NCI-H2171 (cell line): ENCODE measurements at regions not wholly inside any gene's neighbourhood (a gene's known extent, or its start where the extent isn't known, plus 50 kb on each side); places are given as distances from the start of the nearest gene placed in this dataset.

Experiments used
- DNase-seq: peaks from one replicate; lab custom pipeline; 2025; lab: John Stamatoyannopoulos, UW

DNA sequence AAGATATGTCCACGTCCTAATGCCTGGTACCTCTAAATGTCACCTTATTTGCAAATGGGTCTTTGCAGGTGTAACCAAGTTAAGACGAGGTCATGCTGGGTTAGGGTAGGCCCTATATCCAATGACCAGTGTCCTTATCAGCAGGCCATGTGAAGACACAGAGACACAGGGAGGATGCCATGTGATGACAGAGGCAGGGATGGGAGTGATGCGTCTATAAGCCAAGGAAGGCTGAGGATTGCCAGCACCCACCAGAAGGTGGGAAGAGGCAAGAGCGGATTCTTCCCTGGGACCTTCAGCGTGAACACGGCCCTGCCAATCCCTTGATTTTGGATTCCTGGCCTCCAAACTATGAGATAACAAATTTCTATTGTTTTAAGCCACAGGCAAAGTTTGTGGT lies 123.4 kb upstream of the CXCL14 start:
- no peak for DNase-seq

DNA sequence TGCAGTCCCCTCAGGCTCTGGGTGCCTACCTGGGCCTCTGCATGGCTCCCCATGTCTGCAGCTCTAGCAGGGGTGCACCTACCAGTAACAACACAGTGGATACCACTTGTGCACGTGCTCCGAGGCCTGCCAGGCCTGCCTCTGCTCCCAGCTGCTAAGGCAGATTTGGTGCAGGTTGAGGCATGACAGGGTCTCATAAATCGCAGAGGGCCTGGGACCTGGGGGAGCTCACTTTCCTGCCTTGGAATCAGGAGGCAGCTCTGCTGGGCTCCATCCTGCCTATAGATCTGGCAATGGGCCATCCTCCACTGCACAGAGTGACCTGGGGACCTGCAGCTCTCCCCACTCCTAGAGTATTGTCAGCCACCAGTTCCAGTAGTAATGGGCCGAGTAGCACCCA lies 121.9 kb upstream of the CXCL14 start:
- no peak for DNase-seq

DNA sequence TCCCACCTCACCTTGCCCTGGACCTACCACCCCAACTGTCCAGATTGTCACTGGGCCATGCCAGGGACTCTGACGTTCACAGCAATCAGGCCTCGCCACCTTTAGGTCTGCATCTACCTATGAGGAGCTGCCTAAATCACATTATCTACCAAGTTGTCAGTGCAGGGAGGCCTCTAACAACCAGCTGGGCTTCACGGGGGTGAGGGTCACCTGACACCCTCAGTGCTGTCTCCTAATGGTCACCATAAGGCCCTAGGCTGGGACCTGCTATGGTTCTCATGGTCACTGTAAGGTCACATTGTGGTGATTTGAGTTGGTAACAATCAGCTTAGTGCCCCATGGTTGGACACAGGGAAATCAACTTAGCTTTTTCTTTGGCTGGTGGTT lies 119.2 kb upstream of the CXCL14 start:
- no peak for DNase-seq

- DNase-seq = no peak
Measured at GRCh38 chr5:135697251-135697958, 118.6 kb upstream of the CXCL14 start.

DNA sequence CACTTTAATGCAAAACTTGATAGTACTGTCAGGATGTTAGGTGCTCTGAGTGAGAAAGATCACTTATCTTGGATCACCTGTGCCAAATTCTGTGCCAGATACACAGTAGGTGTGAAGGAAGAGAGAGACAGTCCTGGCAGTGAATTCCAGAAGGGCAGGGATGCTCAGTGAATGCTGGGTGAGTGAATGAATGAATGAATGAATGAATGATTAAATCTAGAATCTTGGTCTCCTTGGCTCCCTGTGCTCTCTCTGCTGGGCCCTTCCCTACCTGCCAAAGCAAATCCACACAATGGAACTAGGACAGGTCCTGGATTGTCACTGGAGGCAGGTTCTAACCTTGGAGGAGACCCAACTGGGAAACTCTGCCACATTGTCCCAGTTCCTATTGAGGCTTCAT lies 117.5 kb upstream of the CXCL14 start:
- DNase-seq = no peak

DNA sequence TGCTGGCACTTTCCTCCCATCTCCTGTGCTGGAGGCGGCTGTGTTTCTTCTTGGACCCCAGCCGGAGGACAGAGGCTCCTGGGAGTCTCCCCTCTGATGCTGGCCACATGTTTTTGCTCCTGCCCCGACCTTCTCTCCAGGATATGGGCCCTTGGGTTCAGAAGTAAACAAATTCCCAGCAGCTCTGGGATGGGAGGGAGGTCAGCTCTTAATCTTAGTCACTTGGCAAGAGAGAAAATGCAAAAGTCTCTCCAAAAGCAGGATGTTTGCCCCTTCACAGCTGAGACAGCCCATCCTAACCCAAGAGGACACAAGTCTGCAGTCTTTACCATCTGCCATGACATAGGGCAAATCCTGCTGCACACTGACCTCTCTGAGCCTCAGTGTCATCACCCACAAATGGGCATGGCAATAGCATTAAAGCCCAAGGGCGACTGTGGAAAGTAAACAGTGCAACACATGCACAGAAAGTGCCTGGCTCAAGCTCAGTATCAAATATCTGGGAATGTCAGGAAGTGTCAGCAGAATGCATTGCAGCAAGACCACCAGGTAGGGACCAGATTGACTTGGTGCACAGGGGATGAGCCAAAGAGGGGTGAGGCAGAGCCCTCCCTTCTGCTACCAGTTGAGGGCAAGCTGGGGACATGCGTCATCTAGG lies 117.0 kb upstream of the CXCL14 start:
- no peak for DNase-seq

- DNase-seq = no peak
Measured at GRCh38 chr5:135694906-135695305, 116.1 kb upstream of the CXCL14 start.

- no peak for DNase-seq
Measured at GRCh38 chr5:135694012-135694411, 115.2 kb upstream of the CXCL14 start.

DNA sequence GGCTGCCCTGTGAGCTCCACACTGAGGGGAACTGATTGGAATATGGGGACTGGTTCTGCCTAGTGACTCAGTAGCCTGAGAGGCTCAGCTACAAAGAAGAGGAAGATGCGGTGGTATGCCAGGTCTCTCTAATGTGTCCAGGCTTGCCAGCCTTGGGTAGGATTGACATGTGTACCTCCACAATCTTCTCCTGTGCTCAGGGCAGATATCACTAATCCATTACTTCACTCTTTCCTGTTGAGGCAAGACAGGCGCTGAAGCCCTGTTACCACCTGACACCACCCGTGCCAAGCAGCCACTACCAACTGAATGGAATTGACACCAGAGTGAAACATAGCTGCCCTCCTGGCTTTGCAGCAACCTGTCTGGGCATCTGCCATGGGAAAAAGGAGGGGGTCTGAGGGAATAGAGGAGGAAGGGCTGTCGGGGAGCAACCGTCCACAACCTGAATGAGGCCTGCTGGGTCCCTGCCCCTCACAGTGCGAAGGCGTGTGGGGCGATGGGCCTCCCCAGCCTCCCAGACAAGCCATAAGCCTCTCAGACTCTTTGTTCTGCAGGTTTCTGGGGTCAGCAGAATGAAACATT lies 114.7 kb upstream of the CXCL14 start:
- DNase-seq = no peak

DNA sequence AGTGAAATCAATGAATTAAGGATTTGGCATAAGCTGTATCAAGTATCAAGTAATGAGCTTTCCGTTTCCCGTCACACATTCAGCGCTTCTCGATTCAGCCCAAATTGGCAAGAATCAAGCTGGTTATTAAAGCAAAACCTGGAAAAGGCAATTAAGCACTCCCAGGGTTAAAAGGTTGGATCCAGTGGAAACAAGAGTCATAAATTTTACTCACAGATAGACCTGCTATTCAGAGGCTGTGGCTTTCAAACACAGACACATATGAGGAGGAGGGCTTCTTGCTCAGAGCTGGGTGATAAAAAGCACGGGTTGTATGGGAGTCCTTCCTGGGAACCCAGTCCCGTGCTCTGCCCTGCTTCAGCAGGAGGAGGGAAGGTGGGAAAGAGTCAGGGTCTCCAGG lies 112.3 kb upstream of the CXCL14 start:
- no peak for DNase-seq

- DNase-seq = no peak
Measured at GRCh38 chr5:135690466-135690865, 111.7 kb upstream of the CXCL14 start.

DNA sequence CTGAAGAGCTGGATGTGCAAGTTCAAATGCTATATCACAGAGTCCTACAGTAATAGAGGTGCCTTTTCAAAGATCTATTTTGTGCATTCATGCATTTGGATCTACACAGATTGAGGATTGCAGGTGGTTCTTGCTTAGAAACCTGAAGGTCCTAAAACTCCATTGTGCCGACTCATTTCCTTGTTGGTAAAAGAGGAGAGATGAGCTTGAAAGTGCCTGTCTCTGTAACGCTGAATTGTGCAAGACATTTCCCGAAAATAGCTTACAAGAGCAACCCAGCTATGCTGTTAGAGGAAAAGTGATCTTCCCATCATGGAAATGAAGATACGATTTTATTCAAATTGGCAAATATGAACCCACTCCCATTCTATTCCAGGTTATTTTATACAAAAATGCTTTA lies 110.7 kb upstream of the CXCL14 start:
- DNase-seq = no peak

- DNase-seq = no peak
Measured at GRCh38 chr5:135688385-135688784, 109.6 kb upstream of the CXCL14 start.

- no peak for DNase-seq
Measured at GRCh38 chr5:135683189-135683588, 104.4 kb upstream of the CXCL14 start.

GRCh38 chr5:135680713-135681112 lies 101.9 kb upstream of the CXCL14 start:
- DNase-seq = no peak

DNA sequence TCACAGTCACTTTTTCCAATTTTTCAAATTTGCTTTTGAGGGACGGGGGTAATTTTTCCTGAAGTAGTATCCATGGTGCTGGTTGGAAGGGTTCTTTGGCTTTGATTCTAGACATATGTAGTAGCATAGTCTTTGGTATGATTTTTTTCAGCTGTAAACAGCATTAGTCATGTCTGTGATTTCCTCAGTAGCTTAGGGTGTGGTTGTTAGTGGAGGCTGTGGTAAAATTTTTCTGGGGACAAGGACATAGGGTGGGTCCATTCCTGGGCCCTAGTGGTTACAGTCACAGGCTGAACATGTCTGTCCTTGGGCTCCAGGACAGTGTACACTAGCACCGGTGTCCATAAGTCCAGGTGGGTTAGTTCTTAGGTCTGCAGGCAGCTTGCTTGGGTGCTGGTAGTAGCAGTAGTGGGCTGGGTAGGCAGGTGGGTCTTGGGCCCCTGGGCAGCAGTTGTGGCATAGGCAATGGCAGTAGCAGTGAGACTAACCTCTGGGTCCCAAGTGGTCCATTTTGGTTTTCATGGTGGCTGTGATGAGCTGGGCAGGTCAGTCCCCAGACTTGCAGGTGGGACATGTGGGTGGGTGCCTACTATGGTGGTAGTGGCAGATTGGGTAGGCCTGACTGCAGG lies 100.0 kb upstream of the CXCL14 start:
- no peak for DNase-seq

DNA sequence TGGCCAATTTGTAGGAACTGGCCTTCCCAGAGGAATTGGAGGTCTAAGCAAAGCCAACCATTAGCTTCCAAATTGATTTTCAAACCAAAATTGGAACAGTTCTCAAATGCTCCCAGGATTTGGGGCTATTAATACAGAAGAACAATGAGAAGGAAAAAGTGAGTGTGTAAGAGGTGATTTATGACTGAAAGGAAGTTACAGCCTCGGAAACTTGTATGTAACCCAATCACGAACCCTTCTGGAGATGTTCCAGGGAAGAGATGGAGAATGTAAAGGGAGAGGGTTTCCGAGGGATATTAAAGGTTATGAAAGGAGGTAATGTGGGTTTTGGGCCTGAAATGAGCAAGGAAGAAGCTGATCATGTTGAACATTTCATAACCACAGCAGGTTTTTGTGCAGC lies 93.2 kb upstream of the CXCL14 start:
- no peak for DNase-seq

GRCh38 chr5:135671052-135671705 lies 92.4 kb upstream of the CXCL14 start:
- no peak for DNase-seq

GRCh38 chr5:135670588-135670987 lies 91.8 kb upstream of the CXCL14 start:
- no peak for DNase-seq

GRCh38 chr5:135669416-135669815 lies 90.6 kb upstream of the CXCL14 start:
- no peak for DNase-seq

DNA sequence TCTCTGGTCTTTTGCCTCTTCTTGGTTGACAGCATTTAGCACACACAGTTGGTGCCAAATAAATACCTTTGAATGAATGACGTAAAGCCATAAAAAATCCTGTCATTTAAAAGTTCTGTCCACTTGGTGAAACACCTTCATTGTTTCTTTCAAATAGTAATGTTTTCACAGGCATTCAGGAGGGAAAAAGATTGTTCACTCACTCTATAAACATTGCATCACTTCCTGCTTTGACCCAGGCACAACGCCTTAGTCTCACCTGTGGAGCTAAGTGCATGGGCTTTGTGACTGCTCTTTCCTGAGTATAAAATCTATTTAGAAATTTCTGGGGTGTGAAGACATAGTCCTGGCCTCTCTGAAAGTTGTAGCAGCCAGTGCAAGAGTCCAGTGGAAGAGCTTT lies 88.9 kb upstream of the CXCL14 start:
- DNase-seq = no peak

DNA sequence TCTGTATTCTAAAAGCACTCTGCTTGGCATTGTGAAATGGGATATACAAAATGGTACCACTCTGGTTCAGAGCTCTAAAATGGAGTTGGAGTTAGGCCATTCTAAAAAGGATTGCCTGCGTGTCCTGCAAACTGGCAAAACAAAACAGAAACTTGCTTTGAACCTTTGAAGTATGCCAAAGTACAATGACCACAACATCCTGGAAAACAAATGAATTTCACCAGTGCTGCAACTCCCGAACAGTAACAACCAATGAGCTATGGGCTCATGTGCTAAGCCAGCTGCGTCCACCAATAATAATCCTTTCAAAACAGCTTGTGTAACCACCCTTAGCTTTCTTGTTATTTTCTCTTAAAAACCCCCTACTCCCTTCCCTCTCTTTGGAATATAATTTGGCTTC lies 88.4 kb upstream of the CXCL14 start:
- no peak for DNase-seq

GRCh38 chr5:135662683-135663082 lies 83.9 kb upstream of the CXCL14 start:
- DNase-seq = no peak
